ENCODE measurements at regions not wholly inside any gene's neighbourhood (a gene's known extent, or its start where the extent isn't known, plus 50 kb on each side); places are given as distances from the start of the nearest gene placed in this dataset.

DNA sequence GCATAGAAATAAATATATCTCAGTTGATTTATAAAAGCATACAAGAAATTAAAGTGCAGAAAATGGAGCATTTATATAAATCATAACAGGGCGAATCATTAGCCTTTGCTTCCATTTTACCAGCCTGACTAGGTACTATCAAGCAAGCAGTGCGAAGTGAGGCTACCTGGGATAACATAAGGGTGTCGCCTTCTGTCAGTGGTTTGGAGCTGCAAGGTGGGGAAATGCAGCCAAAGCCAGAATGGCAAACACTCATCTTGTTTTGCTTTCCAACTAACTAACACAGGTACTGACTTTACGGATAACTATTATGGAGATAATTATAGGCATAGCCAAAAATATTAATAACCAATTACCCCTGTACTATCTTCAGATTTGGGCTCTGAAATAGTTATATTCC, 1459.8 kb downstream of the RAPGEF2 start:
- no peak for TF ChIP-seq CTCF (IDR thresholded peaks at IDR 0.05)
- TF ChIP-seq POLR2A (IDR thresholded peaks at IDR 0.05), result no peak
